Skin epidermis (tissue), 12 donors: ENCODE measurements at regions not wholly inside any gene's neighbourhood (a gene's known extent, or its start where the extent isn't known, plus 50 kb on each side); places are given as distances from the start of the nearest gene placed in this dataset.

Experiments used
- H3K27ac ChIP-seq, 21 experiments: fragments of 200-600 bp; sonication (generic) in 11 of 21; one replicate each; pipeline ENCODE4 v1.5.0; 2020; ENCODE audit warnings: mild to moderate bottlenecking in 3 of 21, inconsistent platforms in 2 of 21, moderate library complexity in 2 of 21
- H3K4me3 ChIP-seq, 7 experiments: fragments of 200-600 bp; sonication (generic) in 2 of 7; one replicate each; pipeline ENCODE4 v1.5.0; 2020; ENCODE audit warnings: inconsistent platforms in 2 of 7, mild to moderate bottlenecking in 2 of 7, moderate library complexity in 1 of 7

GRCh38 chr21:17438635-17439034, 74.2 kb upstream of the CXADR start:
- H3K27ac ChIP-seq = peak overlapping the region in 1 of 21 experiments; percentile 81

DNA sequence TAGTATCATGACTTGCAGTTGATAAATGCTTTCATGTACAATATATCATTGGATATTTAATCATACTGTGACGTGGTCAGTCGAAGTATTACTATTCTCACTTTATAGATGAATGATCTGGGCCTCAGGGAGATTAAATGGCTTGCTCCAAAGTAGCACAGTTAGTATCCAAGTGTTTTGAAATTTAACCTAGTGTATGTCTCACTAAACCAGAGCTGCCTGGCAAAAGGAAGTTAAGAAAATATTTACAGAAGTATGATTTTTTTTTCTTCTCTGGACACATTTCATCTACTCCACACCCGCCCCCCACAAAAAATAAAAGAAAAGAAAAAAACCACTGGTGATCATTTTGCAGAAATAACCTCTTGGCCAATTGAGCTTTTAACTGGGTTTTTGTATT, 71.9 kb upstream of the CXADR start:
- H3K27ac ChIP-seq = peak overlapping the region in 16 of 21 experiments; percentile 2 to 82 (median 68)
- no peak overlapping the region for H3K4me3 ChIP-seq

More at GRCh38 chr21:17438635-17439034, 74.2 kb upstream of the CXADR start:
- no peak overlapping the region for H3K4me3 ChIP-seq

GRCh38 chr21:17441370-17441769, 71.5 kb upstream of the CXADR start:
- no peak overlapping the region for H3K4me3 ChIP-seq
- H3K27ac ChIP-seq = peak overlapping the region in 19 of 21 experiments; percentile 4 to 82 (median 66)

DNA sequence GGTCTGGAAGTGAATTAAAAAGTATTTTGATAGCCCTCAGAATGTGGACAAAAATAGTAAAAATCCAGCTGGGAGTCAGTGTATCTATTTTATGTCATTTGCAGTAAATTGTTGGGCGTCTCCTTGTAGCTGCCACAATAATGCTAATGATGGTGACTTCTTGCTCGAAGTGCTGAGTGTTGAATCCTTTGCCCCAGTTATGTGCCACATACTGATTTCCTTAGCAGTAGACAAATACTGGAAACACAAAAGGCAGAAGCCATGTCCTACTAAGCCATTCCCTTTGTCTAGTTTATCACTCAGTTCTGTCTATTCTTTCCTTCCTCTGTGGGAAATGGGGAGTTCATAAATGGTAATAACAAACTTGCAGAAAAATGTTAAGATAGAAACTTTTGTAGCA, 70.7 kb upstream of the CXADR start:
- H3K27ac ChIP-seq = peak overlapping the region in 19 of 21 experiments; percentile 11 to 82 (median 65)

GRCh38 chr21:17444828-17445227, 68.0 kb upstream of the CXADR start:
- Histone ChIP-seq H3K27ac (peak overlapping the region in 10 of 21 experiments; percentile 7 to 78 (median 48)), H3K4me3 (no peak overlapping the region)

More for the DNA sequence above, 70.7 kb upstream of the CXADR start:
- no peak overlapping the region for H3K4me3 ChIP-seq

GRCh38 chr21:17446737-17447136, 66.1 kb upstream of the CXADR start:
- peak overlapping the region in 14 of 21 experiments; percentile 5 to 78 (median 60) for H3K27ac ChIP-seq
- no peak overlapping the region for H3K4me3 ChIP-seq

DNA sequence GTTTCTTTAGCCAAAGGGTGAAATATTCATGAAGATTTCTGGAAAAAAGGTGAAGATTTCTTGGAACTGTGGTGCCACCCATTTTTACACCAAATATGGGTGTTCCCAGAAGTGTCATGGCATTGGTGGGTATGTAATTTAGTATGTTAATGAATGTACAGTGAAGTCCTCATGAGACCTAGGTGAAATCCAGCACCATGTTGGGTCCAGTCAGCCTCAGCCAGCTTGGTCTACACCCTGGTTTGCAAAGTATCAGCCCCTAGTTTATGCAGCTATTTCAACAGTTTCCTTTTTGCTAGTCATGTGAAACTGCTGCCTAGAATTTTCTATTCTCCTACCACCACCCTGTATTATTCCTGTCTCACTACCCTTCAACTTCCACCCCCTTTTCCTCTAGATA, 63.1 kb upstream of the CXADR start:
- Histone ChIP-seq H3K4me3 (no peak overlapping the region), H3K27ac (no peak overlapping the region)

DNA sequence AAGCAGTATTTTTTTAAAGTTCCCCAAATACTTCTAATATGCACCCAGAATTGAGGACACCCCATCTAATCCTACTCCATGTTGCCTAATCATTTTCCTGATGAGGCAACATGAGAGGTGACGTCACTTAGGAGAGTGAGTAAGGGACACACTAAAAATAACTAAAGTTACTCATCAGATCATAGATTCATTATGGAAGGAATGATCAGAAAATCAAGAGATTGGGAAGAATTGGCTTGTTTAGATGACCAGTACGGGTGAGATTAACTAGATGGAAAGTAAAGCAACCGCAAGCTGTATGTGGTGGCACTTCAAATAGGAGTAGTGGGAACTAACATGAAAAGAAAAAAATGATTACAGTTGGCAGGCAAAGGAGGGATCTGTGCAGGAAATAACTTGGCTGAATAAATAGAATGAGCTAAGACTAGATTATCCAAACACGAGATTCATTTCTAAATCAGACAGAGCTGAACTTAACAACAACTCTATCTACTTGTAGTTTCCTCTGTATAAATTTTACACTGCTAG, 61.4 kb upstream of the CXADR start:
- Histone ChIP-seq H3K27ac (peak overlapping the region in 9 of 21 experiments; percentile 7 to 58 (median 34)), H3K4me3 (no peak overlapping the region)

GRCh38 chr21:17454315-17455027, 58.4 kb upstream of the CXADR start:
- Histone ChIP-seq H3K27ac (peak overlapping the region in 2 of 21 experiments; percentile 19 to 57), H3K4me3 (no peak overlapping the region)

DNA sequence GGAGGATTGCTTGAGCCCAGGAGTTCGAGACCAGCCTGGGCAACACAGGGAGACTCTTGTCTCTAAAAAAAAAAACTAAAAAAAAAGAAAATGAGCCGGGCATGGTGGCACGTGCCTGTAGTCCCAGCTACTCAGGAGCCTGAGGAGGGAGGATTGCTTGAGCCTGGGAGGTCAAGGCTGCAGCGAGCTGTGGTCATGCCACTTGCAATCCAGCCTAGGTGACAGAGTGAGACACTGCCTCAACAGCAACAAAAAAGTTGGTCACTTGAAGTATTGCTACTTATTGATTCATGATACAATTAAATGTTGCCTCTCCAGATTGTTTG, 57.9 kb upstream of the CXADR start:
- H3K4me3 ChIP-seq = no peak overlapping the region
- H3K27ac ChIP-seq = peak overlapping the region in 1 of 21 experiments; percentile 19

GRCh38 chr21:17455451-17455850, 57.4 kb upstream of the CXADR start:
- H3K4me3 ChIP-seq = no peak overlapping the region
- no peak overlapping the region for H3K27ac ChIP-seq

GRCh38 chr21:17458279-17458678, 54.6 kb upstream of the CXADR start:
- no peak overlapping the region for H3K4me3 ChIP-seq
- H3K27ac ChIP-seq = no peak overlapping the region

GRCh38 chr21:17460094-17460493, 52.7 kb upstream of the CXADR start:
- peak overlapping the region in 3 of 21 experiments; percentile 26 to 64 (median 57) for H3K27ac ChIP-seq

GRCh38 chr21:17461014-17461413, 51.8 kb upstream of the CXADR start:
- Histone ChIP-seq H3K27ac (peak overlapping the region in 8 of 21 experiments; percentile 0 to 68 (median 42)), H3K4me3 (no peak overlapping the region)

More at GRCh38 chr21:17460094-17460493, 52.7 kb upstream of the CXADR start:
- no peak overlapping the region for H3K4me3 ChIP-seq

DNA sequence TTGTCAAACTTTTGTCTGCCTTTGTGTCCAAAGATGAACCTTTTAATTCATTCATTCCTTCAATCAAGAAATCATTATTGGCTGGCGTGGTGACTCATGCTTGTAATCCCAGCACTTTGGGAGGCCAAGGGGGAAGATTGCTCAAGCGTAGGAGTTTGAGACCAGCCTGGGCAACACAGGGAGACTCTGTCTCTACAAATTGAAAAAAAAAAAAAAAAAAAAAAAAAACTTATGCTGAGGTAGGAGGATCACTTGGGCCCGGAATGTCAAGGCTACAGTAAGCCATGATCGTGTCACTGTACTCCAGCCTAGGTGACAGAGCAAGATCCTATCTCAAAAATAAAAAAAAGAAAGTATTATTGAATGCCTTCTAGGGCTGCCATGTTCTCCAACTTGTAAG, 51.3 kb upstream of the CXADR start:
- Histone ChIP-seq H3K4me3 (no peak overlapping the region), H3K27ac (peak overlapping the region in 10 of 21 experiments; percentile 0 to 68 (median 44))

- Histone ChIP-seq H3K4me3 (no peak overlapping the region), H3K27ac (peak overlapping the region in 9 of 21 experiments; percentile 1 to 68 (median 42))
Measured at GRCh38 chr21:17462276-17462981, 50.4 kb upstream of the CXADR start.
